ENCODE measurements at regions not wholly inside any gene's neighbourhood (a gene's known extent, or its start where the extent isn't known, plus 50 kb on each side); places are given as distances from the start of the nearest gene placed in this dataset.

DNA sequence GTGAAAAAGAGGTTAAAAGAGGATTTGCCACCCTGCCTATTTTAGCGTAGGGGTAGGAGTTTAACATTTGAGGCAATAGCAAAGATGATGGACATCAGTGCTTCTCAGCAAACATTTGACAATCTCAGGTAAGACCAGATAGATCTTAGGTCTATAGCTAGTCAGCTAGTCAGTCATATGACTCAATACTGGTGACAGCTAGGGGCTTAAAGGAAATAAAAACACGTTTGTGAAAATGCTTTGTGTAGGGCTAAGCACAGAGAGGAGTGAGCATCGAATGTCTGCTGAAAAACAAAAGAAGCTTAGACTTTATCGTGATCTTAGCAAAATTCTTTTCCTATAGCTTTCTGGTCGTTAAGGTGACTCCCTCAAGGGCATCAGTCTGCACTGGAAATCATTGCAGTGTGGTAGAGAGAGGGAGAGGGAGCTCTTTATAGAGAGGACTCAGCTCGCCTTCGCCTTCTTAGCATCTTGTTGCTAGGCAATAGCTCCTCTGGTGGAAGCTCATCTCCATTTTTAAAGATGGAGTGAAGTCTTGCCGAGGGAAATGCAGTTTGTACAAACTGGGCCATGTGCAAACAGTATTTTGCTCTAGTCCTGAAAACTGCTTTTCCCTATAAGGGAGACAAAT lies 62.8 kb upstream of the SLC38A11 start:
- no peak for TF ChIP-seq CTCF (IDR thresholded peaks at IDR 0.05; ENCODE audit: low read depth, low read length, poor library complexity, severe bottlenecking)
- no peak for TF ChIP-seq EZH2phosphoT487 (IDR thresholded peaks at IDR 0.05; ENCODE audit: borderline replicate concordance, low read length)
- Histone ChIP-seq H4K20me1 (ENCODE audit: control insufficient read depth, insufficient read depth, low read depth, low read length) (no peaks in the 10 kb centered on the region), H3K4me1 (ENCODE audit: control insufficient read depth, low read length) (no peaks in the 10 kb centered on the region), H3K27me3 (ENCODE audit: control insufficient read depth, low read length) (no peaks in the 10 kb centered on the region), H3F3A (ENCODE audit: control insufficient read depth, insufficient read depth) (no peaks in the 10 kb centered on the region), H3K79me2 (ENCODE audit: control insufficient read depth, low read length) (no peaks in the 10 kb centered on the region), H3K4me2 (ENCODE audit: low read length) (no peak overlapping the region), H3K36me3 (ENCODE audit: control insufficient read depth, low read length) (no peaks in the 10 kb centered on the region), H3K27ac (ENCODE audit: low read depth, low read length) (no peak overlapping the region), H3K9me2 (replicated peaks; ENCODE audit: control insufficient read depth, low read length) (no peaks in the 10 kb centered on the region), H3K9me3 (ENCODE audit: control insufficient read depth, insufficient read depth, low read length) (no peaks in the 10 kb centered on the region), H3K4me3 (ENCODE audit: low read length) (no peak overlapping the region)

GRCh38 chr2:165016772-165017411 lies 61.6 kb upstream of the SLC38A11 start:
- Histone ChIP-seq H3F3A (ENCODE audit: control insufficient read depth, insufficient read depth) (no peaks in the 10 kb centered on the region), H3K79me2 (ENCODE audit: control insufficient read depth, low read length) (no peaks in the 10 kb centered on the region), H3K9me2 (replicated peaks; ENCODE audit: control insufficient read depth, low read length) (no peaks in the 10 kb centered on the region), H4K20me1 (ENCODE audit: control insufficient read depth, insufficient read depth, low read depth, low read length) (no peaks in the 10 kb centered on the region), H3K36me3 (ENCODE audit: control insufficient read depth, low read length) (no peaks in the 10 kb centered on the region), H3K27ac (ENCODE audit: low read depth, low read length) (no peak overlapping the region), H3K9me3 (ENCODE audit: control insufficient read depth, insufficient read depth, low read length) (no peaks in the 10 kb centered on the region), H3K4me2 (ENCODE audit: low read length) (no peak overlapping the region), H3K4me3 (ENCODE audit: low read length) (no peak overlapping the region), H3K27me3 (ENCODE audit: control insufficient read depth, low read length) (no peaks in the 10 kb centered on the region), H3K4me1 (ENCODE audit: control insufficient read depth, low read length) (no peaks in the 10 kb centered on the region)
- TF ChIP-seq CTCF (IDR thresholded peaks at IDR 0.05; ENCODE audit: low read depth, low read length, poor library complexity, severe bottlenecking) (peak; percentile 66), EZH2phosphoT487 (IDR thresholded peaks at IDR 0.05; ENCODE audit: borderline replicate concordance, low read length) (no peak)

DNA sequence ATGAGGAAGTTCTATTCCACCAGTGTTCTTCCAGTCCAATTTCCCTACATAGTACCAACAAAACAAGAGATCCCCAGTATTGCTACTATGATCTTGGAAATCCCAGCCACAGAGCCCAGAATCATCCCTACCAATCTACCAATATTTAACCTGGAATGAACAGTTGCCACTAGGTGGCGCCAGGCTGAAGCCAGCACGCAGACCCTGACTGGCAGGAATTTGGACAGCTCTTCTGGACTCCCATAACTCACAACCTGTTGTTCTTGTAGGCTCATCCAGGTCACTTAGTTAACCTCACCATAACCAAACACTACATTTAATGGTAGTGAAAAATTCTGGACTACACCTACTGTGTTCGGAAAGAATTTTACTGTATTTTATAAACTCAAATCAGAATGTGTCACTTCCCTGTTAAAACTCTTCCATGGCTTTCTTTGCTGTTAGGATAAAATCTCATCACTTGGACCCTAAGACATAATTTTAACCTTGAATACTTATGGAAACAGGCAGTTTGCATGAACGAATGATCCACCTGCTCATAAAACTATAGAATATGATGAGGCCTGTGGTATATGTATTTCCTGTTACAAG lies 59.8 kb upstream of the SLC38A11 start:
- Histone ChIP-seq H3F3A (ENCODE audit: control insufficient read depth, insufficient read depth) (no peaks in the 10 kb centered on the region), H3K27ac (ENCODE audit: low read depth, low read length) (no peak overlapping the region), H3K4me1 (ENCODE audit: control insufficient read depth, low read length) (no peaks in the 10 kb centered on the region)

More for the DNA sequence above, 59.8 kb upstream of the SLC38A11 start:
- TF ChIP-seq EZH2phosphoT487 (IDR thresholded peaks at IDR 0.05; ENCODE audit: borderline replicate concordance, low read length) (no peak), CTCF (IDR thresholded peaks at IDR 0.05; ENCODE audit: low read depth, low read length, poor library complexity, severe bottlenecking) (peak; percentile 96)
- H3K4me2 ChIP-seq (ENCODE audit: low read length), result no peak overlapping the region
- no peaks in the 10 kb centered on the region for H3K36me3 ChIP-seq (ENCODE audit: control insufficient read depth, low read length)
- H3K9me3 ChIP-seq (ENCODE audit: control insufficient read depth, insufficient read depth, low read length), result no peaks in the 10 kb centered on the region
- H4K20me1 ChIP-seq (ENCODE audit: control insufficient read depth, insufficient read depth, low read depth, low read length), result no peaks in the 10 kb centered on the region
- no peaks in the 10 kb centered on the region for H3K79me2 ChIP-seq (ENCODE audit: control insufficient read depth, low read length)
- H3K27me3 ChIP-seq (ENCODE audit: control insufficient read depth, low read length), result no peaks in the 10 kb centered on the region
- H3K9me2 ChIP-seq (replicated peaks; ENCODE audit: control insufficient read depth, low read length), result no peaks in the 10 kb centered on the region
- no peak overlapping the region for H3K4me3 ChIP-seq (ENCODE audit: low read length)
